ENCODE measurements at regions not wholly inside any gene's neighbourhood (a gene's known extent, or its start where the extent isn't known, plus 50 kb on each side); places are given as distances from the start of the nearest gene placed in this dataset.

GRCh38 chr10:2850202-2850601, 217.1 kb upstream of the PFKP start:
- no peak for DNase-seq

GRCh38 chr10:2844925-2845324, 222.4 kb upstream of the PFKP start:
- DNase-seq: no peak

DNA sequence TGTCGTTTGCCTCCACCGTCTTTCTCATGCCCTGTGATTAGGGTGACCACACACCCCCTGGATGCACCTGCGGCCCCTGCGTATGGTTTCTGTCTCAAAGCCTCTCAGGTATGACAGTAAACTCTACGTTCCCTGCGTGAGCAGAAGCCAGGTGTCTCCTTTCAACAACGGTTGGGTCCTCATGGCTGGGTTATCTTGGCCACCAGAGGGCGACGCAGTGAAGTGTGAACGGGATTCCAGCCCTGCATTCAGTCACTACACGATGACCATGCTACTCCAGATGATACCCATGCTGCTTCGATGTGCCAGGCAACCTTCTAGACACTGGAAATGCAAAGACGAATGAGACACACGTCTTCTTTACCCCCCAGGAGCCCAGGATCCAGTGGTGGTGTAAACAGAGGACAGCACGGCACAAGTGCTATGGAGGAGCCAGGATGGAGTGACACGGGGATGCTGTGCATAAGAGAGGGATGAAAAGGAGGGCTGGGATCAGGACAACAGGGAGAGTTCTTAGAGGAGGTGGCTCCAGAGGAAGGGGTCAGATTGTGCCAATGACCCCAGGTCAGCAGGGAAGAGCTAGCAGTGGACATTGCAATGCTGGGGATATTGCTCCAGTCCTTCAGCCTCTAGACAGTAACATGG, 228.1 kb upstream of the PFKP start:
- DNase-seq: peak; percentile 56 to 68

- DNase-seq: no peak
These were observed 229.7 kb upstream of the PFKP start for GRCh38 chr10:2837674-2838073.

DNA sequence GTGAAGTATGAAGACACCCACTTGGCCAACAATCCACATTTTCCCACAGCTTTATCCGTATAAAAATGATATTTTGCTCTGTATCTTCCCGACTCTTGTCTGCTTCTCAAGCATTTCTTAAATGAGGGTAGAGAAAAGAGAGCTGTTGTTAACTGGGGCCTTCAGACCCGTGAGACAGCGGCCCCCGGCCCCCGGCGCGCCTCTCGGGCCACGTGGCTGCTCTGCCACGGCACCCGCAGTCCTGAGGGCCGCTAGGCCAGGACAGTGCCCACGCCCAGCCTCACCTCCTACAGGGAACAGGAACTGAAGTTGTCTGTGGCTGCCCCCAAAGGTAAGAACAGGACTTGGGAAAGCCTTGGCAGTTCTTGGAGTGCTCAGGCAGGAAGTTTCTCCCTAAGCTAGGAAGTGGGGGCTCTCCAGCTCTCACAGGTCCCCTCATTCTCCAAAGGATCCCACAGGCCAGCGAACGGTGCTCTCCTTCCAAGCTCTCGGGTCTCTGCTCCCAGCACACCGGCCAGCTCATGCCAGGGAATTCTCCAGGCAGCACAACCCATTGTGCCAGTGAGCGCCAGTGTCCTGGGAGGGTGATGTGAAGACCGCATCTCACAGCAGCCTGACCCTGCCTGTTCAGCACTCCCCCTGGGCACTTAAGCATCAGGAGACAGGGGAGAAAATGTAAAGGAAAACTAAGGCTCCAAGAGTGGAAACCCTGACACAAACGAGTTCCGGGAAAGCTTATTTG, 230.3 kb upstream of the PFKP start:
- DNase-seq: no peak

DNA sequence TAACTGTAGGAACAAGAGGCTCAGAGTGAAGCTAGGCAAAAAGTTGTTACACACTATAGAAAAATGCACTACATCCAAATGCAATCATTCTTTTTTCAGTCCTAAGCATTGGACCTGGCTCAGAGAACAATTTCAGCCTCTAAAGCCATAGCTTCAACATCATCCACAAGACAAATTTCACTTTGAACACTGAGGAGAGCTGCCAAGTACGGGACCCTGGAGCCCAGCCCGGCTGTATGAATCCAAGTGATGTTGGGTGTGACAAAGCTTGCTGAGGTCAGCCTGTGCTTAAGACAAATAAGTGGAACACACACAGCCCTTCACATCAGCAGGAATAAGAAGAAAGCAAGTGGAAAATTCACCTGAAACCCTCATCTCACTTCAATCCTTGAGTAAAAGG, 233.1 kb upstream of the PFKP start:
- DNase-seq: no peak

DNA sequence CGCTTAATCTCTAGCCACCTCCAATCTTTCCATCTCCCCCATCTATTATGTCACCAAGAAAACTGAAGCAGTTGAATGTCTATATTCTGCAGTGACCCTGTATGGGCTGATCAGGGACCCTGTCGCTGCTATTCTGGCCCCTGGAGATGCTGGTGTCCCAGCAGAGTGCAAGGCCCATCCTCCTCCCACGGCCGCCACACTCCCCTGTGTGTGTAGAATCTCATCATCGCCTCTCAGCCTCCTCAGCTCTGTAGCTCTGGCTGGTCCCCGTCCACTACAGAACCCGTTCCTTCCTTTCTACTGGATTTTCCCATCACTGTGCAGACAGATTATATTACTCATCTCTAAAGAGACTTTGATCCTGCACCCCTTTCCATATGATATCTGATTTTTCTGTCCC, 235.8 kb upstream of the PFKP start:
- DNase-seq: no peak

- no peak for DNase-seq
These were observed 238.6 kb upstream of the PFKP start for GRCh38 chr10:2828741-2829140.

GRCh38 chr10:2826675-2827074, 240.7 kb upstream of the PFKP start:
- DNase-seq: no peak

- DNase-seq: no peak
These were observed 241.5 kb upstream of the PFKP start for GRCh38 chr10:2825841-2826240.

GRCh38 chr10:2817940-2818636, 249.3 kb upstream of the PFKP start:
- no peak for DNase-seq

DNA sequence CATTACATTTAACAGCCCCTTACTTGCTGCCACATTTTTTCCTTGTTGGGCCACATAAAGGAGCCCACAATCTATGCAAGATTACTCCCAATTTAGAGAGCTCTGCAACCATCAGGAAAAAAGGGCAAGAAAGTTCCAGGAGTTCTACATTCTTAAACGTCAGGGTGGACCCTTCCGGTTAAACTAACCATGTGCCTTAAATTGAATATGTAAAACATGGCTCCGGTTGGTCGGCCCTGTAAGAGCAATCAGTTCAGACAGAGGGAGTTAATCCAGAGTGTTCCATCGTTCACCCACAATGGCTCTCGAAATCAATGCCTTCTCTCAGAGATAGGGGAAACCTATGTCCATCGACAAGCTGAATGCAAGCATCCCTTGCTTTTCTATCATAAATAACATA, 253.7 kb upstream of the PFKP start:
- DNase-seq: no peak

- peak in 1 of 2 experiments; percentile 4 for DNase-seq
These were observed 254.1 kb upstream of the PFKP start for GRCh38 chr10:2813286-2813685.

DNA sequence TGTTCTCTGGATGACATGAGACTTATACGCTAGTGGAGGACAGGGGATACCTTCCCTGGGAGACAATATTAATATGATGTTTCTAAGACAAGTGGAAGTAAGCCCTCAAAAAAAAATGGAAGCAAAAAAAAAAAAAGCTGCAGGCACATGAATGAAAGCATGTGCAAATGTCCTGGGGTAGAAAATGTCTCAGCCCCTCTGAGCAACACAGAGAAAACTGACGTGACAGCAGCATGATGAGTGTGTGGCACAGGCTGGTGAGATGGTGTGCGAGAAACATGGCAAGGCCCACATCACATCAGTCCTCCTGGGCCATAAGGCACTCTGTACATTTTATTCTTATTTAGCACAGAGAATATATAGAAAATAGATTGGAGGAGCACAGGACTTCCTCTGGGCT, 254.7 kb upstream of the PFKP start:
- DNase-seq: no peak

- DNase-seq: no peak
These were observed 267.2 kb upstream of the PFKP start for GRCh38 chr10:2800178-2800577.

DNA sequence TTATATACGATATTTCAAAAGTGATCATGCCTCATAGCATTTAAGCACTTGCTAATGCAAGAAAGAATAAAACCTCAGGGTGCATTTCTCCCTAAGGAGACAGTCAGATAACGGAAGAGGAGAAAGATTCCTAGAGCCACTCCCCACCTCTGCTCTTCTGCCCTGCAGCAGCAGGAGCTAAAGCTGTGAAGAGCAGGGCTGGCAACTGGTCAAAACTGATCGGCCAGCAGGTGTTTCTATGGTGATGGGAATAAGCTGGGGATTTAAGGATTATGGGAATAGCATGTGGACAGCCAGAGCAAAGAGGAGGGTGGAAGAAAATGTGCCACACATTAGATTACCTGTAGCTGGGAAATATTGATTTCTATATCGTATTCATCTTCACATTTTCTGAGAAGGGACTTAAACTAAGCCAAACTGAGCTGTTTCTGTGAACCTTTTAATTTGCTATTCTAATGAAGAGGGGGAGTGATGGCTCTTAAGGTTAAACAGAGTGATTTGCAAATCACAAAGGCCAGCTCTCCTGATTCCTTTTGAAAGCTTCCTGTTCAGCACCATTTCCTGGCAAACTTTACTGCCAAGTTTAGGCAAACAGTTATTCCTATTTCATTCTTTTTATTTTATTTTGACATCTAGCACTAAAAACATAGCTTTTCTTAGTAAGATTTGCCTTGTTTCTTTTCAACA, 268.9 kb upstream of the PFKP start:
- no peak for DNase-seq

GRCh38 chr10:2791774-2792443, 275.4 kb upstream of the PFKP start:
- DNase-seq: no peak

DNA sequence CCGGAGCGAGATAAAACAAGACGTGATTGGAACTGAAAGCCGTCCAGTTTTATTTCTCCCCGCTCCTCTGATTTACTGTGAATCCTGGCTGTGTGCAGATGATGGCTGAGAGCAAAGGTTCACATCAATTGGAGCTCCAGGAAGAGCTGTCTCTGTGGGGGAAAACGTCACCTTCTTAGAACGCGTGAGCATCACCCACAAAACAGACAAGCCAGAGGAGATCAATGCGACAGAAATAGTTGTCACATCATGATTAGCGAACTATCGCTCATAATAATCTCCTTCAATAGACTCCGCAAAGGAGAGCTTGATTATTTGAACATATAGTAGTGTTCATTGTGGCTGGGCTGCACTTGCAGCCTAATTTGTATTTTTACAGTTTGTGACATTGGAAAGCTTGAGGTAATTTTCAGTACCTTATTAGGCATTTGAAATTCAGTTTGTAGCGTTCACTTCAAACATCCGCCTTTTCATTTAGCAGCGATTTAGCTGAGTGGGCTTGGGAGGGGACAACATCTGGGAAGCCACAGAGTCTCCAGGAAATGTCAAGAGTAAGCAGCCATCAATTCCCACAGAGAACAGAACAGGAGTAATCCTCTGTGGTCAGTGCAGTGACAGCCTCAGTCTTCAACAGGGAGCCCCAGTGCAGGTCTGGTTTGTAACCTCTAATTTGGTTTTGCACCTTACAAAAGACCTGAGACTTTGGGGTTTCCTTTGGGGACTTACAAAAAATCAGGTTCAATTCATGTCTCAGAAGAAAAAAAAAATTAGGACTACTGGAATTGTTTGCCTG, 276.8 kb upstream of the PFKP start:
- no peak for DNase-seq

DNA sequence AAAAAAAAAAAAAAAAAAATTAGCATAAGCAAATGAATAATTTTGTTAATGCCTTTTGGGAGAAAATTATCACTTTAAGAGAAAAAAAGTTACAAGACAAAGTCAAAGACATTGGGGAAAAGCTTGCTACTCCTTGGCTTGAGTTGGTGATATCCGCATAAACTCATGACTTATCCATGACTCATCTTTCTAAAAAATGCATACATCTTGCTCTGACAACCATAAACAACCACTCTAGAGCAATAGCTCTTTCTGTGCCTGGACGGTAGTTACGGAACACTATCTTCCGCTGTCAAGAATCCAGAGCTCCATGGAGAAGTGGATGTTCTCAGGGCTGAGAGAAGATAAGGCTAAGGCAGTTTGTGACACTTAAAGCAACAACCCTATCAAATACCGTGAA, 281.1 kb upstream of the PFKP start:
- no peak for DNase-seq

GRCh38 chr10:2784766-2785165, 282.6 kb upstream of the PFKP start:
- DNase-seq: no peak

- DNase-seq: no peak
These were observed 284.4 kb upstream of the PFKP start for GRCh38 chr10:2782950-2783349.

DNA sequence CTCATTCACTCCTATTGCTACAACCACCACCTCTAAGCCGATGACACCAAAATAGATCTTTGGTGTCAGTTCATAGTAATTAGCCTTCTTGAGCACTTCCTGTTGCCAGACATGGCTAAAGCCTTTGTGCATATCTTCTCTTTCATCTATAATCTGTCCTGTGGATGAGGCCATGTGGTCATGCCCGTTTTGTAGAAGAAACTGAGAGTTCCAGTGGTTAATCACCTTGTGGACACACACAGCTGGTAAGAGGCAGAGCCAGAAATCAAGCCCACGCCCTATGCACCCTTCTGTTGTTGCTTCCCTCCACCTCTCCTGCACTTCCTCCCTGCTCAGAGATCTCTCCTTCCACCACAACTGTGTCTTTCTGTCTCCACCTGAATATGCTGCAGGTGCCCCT, 285.1 kb upstream of the PFKP start:
- no peak for DNase-seq
